Fibroblast of the conjunctiva (primary cell): ENCODE measurements at regions not wholly inside any gene's neighbourhood (a gene's known extent, or its start where the extent isn't known, plus 50 kb on each side); places are given as distances from the start of the nearest gene placed in this dataset.

ENCODE experiments used
- DNase-seq: peaks from one replicate; pipeline ENCODE4 v3.0.0-alpha.2; 2010; ENCODE audit warnings: low read depth

- DNase-seq, result no peak
Measured at GRCh38 chr2:46831051-46831868, 84.3 kb downstream of the MCFD2 start.

DNA sequence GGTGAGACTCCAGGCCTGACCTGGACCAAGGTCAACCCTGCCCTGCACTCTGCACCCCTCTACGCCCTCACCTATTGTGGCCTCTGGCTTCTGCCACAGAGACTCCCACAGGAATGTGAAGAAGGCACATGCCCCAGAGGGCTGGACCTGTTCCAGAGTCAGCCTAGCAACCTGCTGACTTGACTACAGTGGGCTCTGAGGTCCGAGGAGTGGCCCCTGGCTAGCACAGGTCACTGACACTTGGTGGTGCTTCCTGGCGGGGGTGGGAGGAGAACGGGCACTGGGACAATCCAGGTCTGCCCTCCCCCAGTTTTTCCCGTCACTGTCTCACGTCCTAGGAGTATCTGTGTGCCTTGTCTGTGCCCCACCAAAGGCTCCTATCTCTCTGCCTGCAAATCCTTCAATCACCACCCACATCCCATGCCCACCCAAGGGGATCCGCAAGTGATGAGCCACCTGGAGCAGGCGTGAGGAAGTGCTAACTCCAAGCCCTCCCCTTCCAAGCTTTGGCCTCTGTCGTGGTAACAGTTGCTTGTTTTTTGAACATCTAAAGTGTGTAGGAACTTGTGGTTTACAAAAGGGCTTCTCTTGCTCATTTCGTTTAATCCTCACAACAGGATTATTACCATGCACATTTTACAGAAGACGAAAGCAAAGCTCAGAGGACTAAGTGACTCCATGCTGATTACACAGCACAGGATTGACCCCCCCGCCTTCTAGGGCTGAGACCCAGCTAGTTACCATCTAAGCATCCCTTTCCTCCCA is 86.2 kb downstream of the MCFD2 start:
- no peak for DNase-seq

- DNase-seq, result no peak
Measured at GRCh38 chr2:46828491-46829230, 86.9 kb downstream of the MCFD2 start.

DNA sequence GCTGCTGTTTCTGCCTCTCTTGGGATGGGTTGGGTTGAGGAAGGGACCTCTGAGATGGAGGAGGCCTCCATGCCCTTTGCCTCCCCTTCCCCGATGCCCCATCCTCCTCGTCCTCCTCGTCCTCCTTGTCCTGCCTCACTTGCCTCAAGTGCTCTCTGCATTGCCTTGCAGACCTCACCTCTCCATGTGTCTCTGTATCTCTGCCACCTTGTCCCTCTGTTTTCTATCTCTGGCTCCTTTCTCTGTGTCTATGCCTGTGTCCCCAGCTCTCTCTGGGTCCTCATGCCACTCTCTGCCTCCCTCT is 87.5 kb downstream of the MCFD2 start:
- no peak for DNase-seq

- DNase-seq, result no peak
Measured at GRCh38 chr2:46827274-46828134, 88.1 kb downstream of the MCFD2 start.

DNA sequence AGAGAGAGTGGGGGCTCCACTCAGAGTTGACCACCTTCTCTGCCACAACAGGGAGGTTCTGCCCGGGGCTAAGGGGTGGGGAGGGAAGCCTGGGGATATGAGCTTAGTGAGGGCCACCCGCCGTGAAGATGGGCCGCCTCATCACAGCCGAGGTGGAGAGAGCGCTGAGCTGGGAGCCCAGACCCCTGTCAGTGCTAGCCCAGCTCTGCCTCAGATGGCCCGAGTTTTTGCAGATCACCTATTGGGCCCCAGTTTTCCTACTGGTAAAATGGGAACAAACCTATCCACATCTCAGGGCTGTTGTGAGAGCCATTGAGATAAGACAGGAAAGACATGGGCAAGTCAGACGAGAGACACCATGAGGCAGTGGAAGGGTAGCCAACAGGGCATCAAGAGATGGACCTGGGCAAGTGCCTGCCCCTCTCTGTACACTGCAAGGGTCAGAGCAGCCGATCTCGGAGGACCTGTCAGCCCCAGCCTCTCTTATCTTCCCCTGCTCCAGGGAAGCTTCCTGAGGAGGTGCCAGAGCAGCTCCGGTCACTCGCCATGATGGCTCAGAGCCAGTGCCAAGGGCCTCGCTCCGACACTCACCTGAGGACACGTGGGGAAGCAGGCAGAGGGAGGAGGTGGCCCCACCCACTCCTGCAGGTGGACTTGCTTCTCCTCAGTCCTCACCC is 88.9 kb downstream of the MCFD2 start:
- DNase-seq, result no peak

DNA sequence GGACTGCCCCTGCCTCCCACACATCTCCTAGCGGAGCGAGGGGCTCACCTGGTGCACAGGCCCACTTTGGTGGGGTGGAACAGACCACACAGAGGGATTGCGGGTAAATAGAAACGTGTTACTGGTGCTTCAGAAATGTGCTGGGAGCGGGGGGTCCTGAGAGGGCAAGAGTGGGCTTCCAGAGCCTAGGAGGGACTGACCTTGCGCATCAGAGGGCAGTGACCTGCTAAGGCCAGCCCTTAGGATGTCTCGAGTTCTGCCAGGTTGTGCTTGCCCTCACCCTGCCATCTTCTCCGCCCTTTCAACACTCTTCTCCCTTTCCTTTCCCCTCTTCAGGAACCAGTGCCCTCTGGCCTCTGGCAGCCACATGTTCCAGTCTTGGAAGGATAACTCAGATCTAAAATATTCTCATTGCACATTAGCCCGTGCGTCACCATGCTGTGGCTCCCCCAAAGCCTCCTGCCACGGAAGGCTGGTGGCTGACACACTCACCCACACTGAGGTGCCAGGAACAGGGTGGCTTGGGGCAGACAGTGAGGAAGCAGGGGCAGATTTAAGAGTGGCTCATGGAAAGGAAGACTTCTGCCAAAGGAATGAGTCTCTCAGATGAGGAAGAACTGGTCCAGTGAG is 89.6 kb downstream of the MCFD2 start:
- no peak for DNase-seq

- DNase-seq, result no peak
Measured at GRCh38 chr2:46825231-46825938, 90.2 kb downstream of the MCFD2 start.

- DNase-seq, result no peak
Measured at GRCh38 chr2:46824611-46825010, 91.0 kb downstream of the MCFD2 start.

DNA sequence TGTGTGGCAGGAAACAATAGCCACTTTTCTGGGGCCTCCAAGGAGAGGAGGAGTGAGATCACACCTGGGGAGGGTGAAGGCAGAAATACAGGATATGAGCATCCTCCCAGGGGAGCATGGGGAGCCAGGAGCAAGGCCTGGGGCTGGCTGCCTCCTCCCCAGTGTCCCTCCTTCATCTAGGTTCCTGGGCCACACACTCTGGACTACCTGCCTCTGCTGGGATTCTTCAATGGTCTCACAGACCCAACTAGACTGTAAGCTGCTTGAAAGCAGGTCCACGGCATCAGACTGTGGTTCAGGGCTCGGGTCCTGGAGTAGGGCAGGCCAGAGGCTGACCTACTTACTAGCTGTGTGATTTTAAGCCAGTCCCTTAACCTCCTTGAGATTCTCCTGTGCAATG is 94.0 kb downstream of the MCFD2 start:
- DNase-seq, result no peak

DNA sequence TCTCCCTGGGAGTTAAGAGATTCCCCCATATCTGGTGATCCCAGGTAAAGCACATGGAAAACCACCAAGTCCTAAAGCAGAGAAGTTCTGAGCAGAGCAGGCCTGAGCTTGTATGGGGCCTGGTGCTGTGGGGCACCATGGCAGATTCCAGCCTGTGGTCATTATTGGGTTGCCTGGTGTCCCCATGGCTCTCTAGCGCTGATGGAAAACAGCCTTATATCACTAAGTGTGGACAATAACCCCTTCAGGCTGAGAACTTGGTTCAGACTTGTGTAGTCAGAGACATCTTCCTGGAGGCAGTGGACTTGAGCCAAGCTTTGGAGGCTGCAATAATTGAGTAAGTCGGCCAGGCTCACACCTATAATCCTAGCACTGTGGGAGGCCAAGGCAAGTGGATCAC is 96.8 kb downstream of the MCFD2 start:
- no peak for DNase-seq

GRCh38 chr2:46818141-46818621 is 97.4 kb downstream of the MCFD2 start:
- no peak for DNase-seq

DNA sequence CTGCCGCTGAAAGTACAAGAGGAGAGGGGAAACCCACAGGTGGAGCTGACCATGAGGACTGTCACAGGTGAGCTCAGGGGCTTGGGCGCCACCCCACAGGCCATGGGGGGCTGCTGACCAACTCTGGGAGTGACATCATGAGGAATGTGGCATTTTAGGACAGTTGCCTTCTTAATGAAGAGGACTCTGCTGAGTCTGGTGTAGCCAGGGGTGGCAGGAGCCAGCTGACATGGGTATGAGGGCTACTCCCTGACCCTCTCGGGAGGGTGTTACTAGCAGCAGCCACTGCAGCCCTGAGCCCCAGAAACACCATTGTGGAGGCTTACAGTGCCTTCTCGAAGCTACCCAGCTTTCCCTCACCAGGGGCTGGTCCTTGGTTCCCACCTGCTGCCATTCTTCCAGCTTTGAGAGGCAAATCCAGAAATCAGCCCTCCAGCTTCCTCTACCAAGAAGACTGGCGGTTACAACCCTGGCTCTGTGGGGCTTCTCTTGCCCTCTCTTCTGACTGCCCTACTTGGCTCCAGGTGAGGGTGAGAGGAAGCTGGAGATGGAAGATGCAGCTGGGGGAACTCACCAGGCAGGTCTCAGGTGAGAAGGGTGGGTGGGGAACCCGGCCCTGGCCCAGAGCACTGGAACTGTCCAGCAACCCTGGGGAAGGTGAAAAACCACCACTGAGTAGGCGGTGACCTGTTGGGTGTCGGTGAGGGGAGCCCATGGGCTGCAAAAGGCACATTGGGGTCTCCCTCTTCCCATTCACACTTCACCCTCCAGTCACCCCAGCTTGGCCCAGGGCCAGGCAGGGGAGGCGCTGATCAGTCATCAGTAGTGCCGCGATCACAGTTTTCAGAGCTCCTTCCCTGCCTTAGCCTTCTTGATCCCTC is 98.5 kb downstream of the MCFD2 start:
- DNase-seq, result no peak

DNA sequence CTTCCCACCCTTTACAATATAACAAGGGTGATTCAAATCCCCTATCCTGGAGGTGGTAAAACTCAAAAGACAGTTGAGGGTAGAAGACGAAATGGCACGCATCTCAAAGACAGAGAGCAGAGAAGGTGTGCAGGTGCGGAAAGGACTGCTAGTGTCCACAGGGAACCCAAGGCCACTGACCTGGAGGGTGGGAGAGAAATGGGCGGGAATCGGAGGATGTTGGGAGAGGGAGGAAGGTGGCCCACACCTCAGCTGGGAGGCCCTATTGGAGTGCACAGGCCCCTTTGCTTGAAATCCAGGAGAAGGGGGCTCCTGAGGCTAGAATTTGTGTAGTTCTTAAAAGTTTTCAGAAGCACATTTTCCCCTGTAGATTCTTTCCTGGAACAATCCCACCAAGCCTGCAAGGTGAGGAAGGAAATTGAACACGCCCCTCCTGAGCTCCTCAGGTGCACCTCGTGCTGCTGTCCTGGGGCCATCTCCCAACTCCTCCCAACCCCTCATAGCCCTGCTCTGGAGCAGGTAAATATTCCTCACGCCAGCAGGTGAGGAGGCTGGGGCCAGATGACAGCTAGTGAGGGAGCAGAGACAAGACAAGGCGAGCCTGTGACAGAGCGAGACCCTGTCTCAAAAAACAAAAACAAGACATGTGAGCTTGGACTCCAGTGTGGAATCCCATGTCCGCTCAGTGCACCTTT is 99.3 kb downstream of the MCFD2 start:
- DNase-seq, result no peak

DNA sequence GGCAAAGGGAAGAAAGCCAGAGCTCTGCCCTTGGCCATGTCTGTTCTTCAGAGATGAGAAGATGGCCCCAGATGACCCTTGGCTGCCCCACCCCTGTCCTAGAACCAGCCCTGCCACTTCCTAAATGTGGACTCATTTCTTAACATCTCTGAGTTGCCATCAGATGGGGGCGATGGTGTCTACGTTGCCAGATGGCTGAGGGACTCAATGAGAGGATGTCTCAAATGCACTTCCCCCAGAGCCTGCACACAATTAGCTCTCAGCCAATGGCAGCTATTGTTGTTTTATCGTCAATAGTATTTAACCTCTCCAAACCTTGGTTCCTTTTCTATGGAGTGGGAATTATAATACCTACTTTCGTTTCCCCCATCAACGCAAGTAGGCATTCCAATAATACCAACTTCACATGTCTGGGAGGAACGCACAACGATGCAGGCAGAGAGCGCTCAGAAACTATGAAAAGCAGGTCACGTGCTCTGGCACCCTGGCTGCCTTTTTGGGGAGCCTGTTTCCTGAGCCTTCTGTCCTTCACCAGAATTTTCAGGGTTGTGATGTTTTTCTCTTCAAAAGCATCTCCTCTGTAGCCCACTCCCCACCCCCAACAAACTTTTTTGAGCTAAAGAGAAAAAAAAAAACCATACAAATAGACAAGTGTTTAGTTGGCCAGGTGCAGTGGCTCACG is 100.3 kb downstream of the MCFD2 start:
- DNase-seq, result no peak

- no peak for DNase-seq
Measured at GRCh38 chr2:46814160-46814961, 101.2 kb downstream of the MCFD2 start.

- DNase-seq, result no peak
Measured at GRCh38 chr2:46813680-46814079, 101.9 kb downstream of the MCFD2 start.
